HL-60 (cell line): ENCODE measurements at regions not wholly inside any gene's neighbourhood (a gene's known extent, or its start where the extent isn't known, plus 50 kb on each side); places are given as distances from the start of the nearest gene placed in this dataset.

Experiments used
- CTCF ChIP-seq: IDR thresholded peaks from one replicate; pipeline ENCODE4 v1.5.1; 2011; ENCODE audit warnings: low read length, control low read depth, inconsistent platforms; ENCODE audit not compliant: insufficient read depth
- GABPA ChIP-seq: IDR thresholded peaks from 2 replicates; pipeline ENCODE4 v1.6.1; 2012; ENCODE audit warnings: low read depth
- POLR2AphosphoS5 ChIP-seq: IDR thresholded peaks from 2 replicates; pipeline ENCODE4 v1.6.1; 2012; ENCODE audit warnings: low read depth
- REST ChIP-seq: IDR thresholded peaks from 2 replicates; pipeline ENCODE4 v1.6.1; 2012; ENCODE audit warnings: low read depth; ENCODE audit not compliant: insufficient replicate concordance

GRCh38 chr22:25368271-25368670 is 148.8 kb downstream of the CRYBB2 start:
- TF ChIP-seq CTCF (no peak), POLR2AphosphoS5 (no peak), REST (no peak), GABPA (no peak)
